ENCODE measurements at regions not wholly inside any gene's neighbourhood (a gene's known extent, or its start where the extent isn't known, plus 50 kb on each side); places are given as distances from the start of the nearest gene placed in this dataset.

GRCh38 chr6:51396583-51396982, 577.9 kb downstream of the TFAP2B start:
- ATAC-seq (no peak), DNase-seq (no peak)
- H3K27ac Mint-ChIP-seq = no peak overlapping the region
- no peak overlapping the region for H3K4me3 Mint-ChIP-seq
- CTCF ChIA-PET = no interaction called here
- no peak for TF ChIP-seq CTCF (IDR thresholded peaks at IDR 0.05)
- POLR2A ChIA-PET = no interaction called here
- no peaks in the 10 kb centered on the region for H3K27me3 Mint-ChIP-seq
- H3K36me3 Mint-ChIP-seq (ENCODE audit: low read depth) = no peaks in the 10 kb centered on the region
- peaks cover 3% of the 10 kb centered on the region for H3K9me3 Mint-ChIP-seq
- H3K4me1 Mint-ChIP-seq (ENCODE audit: low read depth) = no peaks in the 10 kb centered on the region
- intact Hi-C loops (cut with micrococcal nuclease) = no loop called here

GRCh38 chr6:51398064-51398705, 579.5 kb downstream of the TFAP2B start:
- POLR2A ChIA-PET = no interaction called here
- Mint-ChIP-seq H3K36me3 (ENCODE audit: low read depth) (no peaks in the 10 kb centered on the region), H3K27me3 (no peaks in the 10 kb centered on the region), H3K27ac (no peak overlapping the region), H3K4me3 (no peak overlapping the region), H3K9me3 (peaks cover 3% of the 10 kb centered on the region), H3K4me1 (ENCODE audit: low read depth) (no peaks in the 10 kb centered on the region)
- ATAC-seq (no peak), DNase-seq (no peak)
- TF ChIP-seq CTCF (IDR thresholded peaks at IDR 0.05) = no peak
- CTCF ChIA-PET = no interaction called here
- intact Hi-C loops (cut with micrococcal nuclease) = no loop called here

- peaks cover under 1% of the 10 kb centered on the region for H3K9me3 Mint-ChIP-seq
- POLR2A ChIA-PET = no interaction called here
- CTCF ChIA-PET = no interaction called here
- no peak overlapping the region for H3K27ac Mint-ChIP-seq
- intact Hi-C loops (cut with micrococcal nuclease) = no loop called here
- no peaks in the 10 kb centered on the region for H3K4me1 Mint-ChIP-seq (ENCODE audit: low read depth)
- H3K36me3 Mint-ChIP-seq (ENCODE audit: low read depth) = no peaks in the 10 kb centered on the region
- TF ChIP-seq CTCF (IDR thresholded peaks at IDR 0.05) = no peak
- no peak for DNase-seq
- no peaks in the 10 kb centered on the region for H3K27me3 Mint-ChIP-seq
- no peak overlapping the region for H3K4me3 Mint-ChIP-seq
- ATAC-seq = no peak
Observed at GRCh38 chr6:51398793-51399192, 580.1 kb downstream of the TFAP2B start.

GRCh38 chr6:51410453-51410852, 591.8 kb downstream of the TFAP2B start:
- ChIA-PET POLR2A (no interaction called here), CTCF (interaction anchor here (0.7 kb wide), 1 partner anchor 9 kb away, joined by 3 read pairs; no protein-coding TSS in a partner anchor)
- DNase-seq (no peak), ATAC-seq (no peak)
- H3K4me1 Mint-ChIP-seq (ENCODE audit: low read depth) = no peaks in the 10 kb centered on the region
- no peaks in the 10 kb centered on the region for H3K36me3 Mint-ChIP-seq (ENCODE audit: low read depth)
- H3K9me3 Mint-ChIP-seq = no peaks in the 10 kb centered on the region
- TF ChIP-seq CTCF (IDR thresholded peaks at IDR 0.05) = no peak
- no peak overlapping the region for H3K27ac Mint-ChIP-seq
- intact Hi-C loops (cut with micrococcal nuclease) = no loop called here
- H3K4me3 Mint-ChIP-seq = no peak overlapping the region
- no peaks in the 10 kb centered on the region for H3K27me3 Mint-ChIP-seq

- no peaks in the 10 kb centered on the region for H3K9me3 Mint-ChIP-seq
- H3K4me1 Mint-ChIP-seq (ENCODE audit: low read depth) = no peaks in the 10 kb centered on the region
- no peak overlapping the region for H3K4me3 Mint-ChIP-seq
- POLR2A ChIA-PET = no interaction called here
- intact Hi-C loops (cut with micrococcal nuclease) = no loop called here
- TF ChIP-seq CTCF (IDR thresholded peaks at IDR 0.05) = no peak
- no peak overlapping the region for H3K27ac Mint-ChIP-seq
- H3K36me3 Mint-ChIP-seq (ENCODE audit: low read depth) = no peaks in the 10 kb centered on the region
- CTCF ChIA-PET = no interaction called here
- DNase-seq = no peak
- ATAC-seq = no peak
- H3K27me3 Mint-ChIP-seq = no peaks in the 10 kb centered on the region
Observed at GRCh38 chr6:51411496-51412125, 592.9 kb downstream of the TFAP2B start.
